GM12878 (cell line): ENCODE measurements at regions not wholly inside any gene's neighbourhood (a gene's known extent, or its start where the extent isn't known, plus 50 kb on each side); places are given as distances from the start of the nearest gene placed in this dataset.

Experiments
- NKRF ChIP-seq: fragments of 450-650 bp; conservative IDR thresholded peaks from 2 replicates; pipeline ENCODE4 v1.6.1; 2017; ENCODE audit warnings: mild to moderate bottlenecking, moderate library complexity
- SREBF1 ChIP-seq: IDR thresholded peaks from 2 replicates; pipeline ENCODE4 v1.6.1; 2012; ENCODE audit warnings: mild to moderate bottlenecking, low read length

DNA sequence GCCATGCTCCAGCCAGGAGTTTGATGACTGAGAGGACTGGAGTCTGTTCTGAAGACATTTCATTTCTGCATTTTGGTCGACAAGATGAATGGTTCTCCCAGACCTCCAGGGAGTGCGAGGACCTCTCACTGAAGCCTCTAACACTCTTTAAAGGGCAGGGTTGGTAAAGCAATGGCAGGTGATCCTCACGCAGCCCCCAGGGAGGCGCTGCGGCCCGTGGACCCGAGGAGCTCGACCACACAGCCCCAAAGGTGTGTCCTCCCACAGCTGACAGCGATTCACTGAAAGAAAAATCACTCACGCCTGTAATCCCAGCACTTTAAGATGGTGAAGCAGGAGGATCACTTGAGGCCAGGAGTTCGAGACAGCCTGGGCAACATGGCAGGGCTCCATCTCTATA, 183.8 kb upstream of the SFSWAP start:
- TF ChIP-seq NKRF (no peak), SREBF1 (no peak)
